ENCODE measurements at regions not wholly inside any gene's neighbourhood (a gene's known extent, or its start where the extent isn't known, plus 50 kb on each side); places are given as distances from the start of the nearest gene placed in this dataset.

- no peak overlapping the region for H3K4me3 ChIP-seq (ENCODE audit: low read length)
- H3K27ac ChIP-seq (ENCODE audit: low read length): no peak overlapping the region
- H3K9me3 ChIP-seq (ENCODE audit: low read length): no peaks in the 10 kb centered on the region
- no TSS peak for BruUV-seq (replicated peaks)
- H3K79me2 ChIP-seq (ENCODE audit: low read length): no peaks in the 10 kb centered on the region
- no peak overlapping the region for H3K9ac ChIP-seq (ENCODE audit: low read length)
- intact Hi-C loops (cut with micrococcal nuclease): no loop called here
- DNase-seq: no peak
- no peaks in the 10 kb centered on the region for H3K9me2 ChIP-seq (replicated peaks; ENCODE audit: low read length)
- H3K4me2 ChIP-seq (ENCODE audit: low read length): no peak overlapping the region
- H3K27me3 ChIP-seq (ENCODE audit: low read length): no peaks in the 10 kb centered on the region
- H2AFZ ChIP-seq (ENCODE audit: low read length): no peak overlapping the region
- CTCF ChIA-PET: no interaction called here
- peaks cover 6% of the 10 kb centered on the region; the same call in 1 of the 2 replicates for H3K4me1 ChIP-seq (ENCODE audit: insufficient read depth, low read length)
- POLR2A ChIA-PET (ENCODE audit: unreplicated experiment): no interaction called here
- H4K20me1 ChIP-seq (ENCODE audit: low read length): no peaks in the 10 kb centered on the region
- no peaks in the 10 kb centered on the region for H3K36me3 ChIP-seq (ENCODE audit: low read depth, low read length)
- ATAC-seq: no peak
- TF ChIP-seq CTCF (conservative IDR thresholded peaks at IDR 0.05; ENCODE audit: low read depth, low read length): no peak
- no peak for TF ChIP-seq EZH2 (IDR thresholded peaks at IDR 0.05; ENCODE audit: low read length, unreplicated experiment)
- no peak for TF ChIP-seq EZH2phosphoT487 (IDR thresholded peaks at IDR 0.05; ENCODE audit: borderline replicate concordance, low read length)
- H3F3A ChIP-seq (ENCODE audit: low read length, unreplicated experiment): no peaks in the 10 kb centered on the region
Measured at GRCh38 chr5:158463938-158464337, 605.0 kb upstream of the CLINT1 start.

GRCh38 chr5:158463188-158463587, 604.2 kb upstream of the CLINT1 start:
- DNase-seq (peak; percentile 30), ATAC-seq (no peak)
- intact Hi-C loops (cut with micrococcal nuclease): no loop called here
- H3K9me2 ChIP-seq (replicated peaks; ENCODE audit: low read length): no peaks in the 10 kb centered on the region
- H2AFZ ChIP-seq (ENCODE audit: low read length): no peak overlapping the region
- H3K27ac ChIP-seq (ENCODE audit: low read length): no peak overlapping the region
- no peaks in the 10 kb centered on the region for H3F3A ChIP-seq (ENCODE audit: low read length, unreplicated experiment)
- TF ChIP-seq EZH2 (IDR thresholded peaks at IDR 0.05; ENCODE audit: low read length, unreplicated experiment): no peak
- TF ChIP-seq EZH2phosphoT487 (IDR thresholded peaks at IDR 0.05; ENCODE audit: borderline replicate concordance, low read length): no peak
- no peak for TF ChIP-seq CTCF (conservative IDR thresholded peaks at IDR 0.05; ENCODE audit: low read depth, low read length)
- H3K4me2 ChIP-seq (ENCODE audit: low read length): no peak overlapping the region
- BruUV-seq (replicated peaks): no TSS peak
- H3K4me3 ChIP-seq (ENCODE audit: low read length): no peak overlapping the region
- no peaks in the 10 kb centered on the region for H3K9me3 ChIP-seq (ENCODE audit: low read length)
- H3K4me1 ChIP-seq (ENCODE audit: insufficient read depth, low read length): peaks cover 1% of the 10 kb centered on the region; the same call in 1 of the 2 replicates
- H3K79me2 ChIP-seq (ENCODE audit: low read length): no peaks in the 10 kb centered on the region
- no peak overlapping the region for H3K9ac ChIP-seq (ENCODE audit: low read length)
- no peaks in the 10 kb centered on the region for H3K36me3 ChIP-seq (ENCODE audit: low read depth, low read length)
- ChIA-PET CTCF (no interaction called here), POLR2A (ENCODE audit: unreplicated experiment) (no interaction called here)
- no peaks in the 10 kb centered on the region for H4K20me1 ChIP-seq (ENCODE audit: low read length)
- no peaks in the 10 kb centered on the region for H3K27me3 ChIP-seq (ENCODE audit: low read length)

DNA sequence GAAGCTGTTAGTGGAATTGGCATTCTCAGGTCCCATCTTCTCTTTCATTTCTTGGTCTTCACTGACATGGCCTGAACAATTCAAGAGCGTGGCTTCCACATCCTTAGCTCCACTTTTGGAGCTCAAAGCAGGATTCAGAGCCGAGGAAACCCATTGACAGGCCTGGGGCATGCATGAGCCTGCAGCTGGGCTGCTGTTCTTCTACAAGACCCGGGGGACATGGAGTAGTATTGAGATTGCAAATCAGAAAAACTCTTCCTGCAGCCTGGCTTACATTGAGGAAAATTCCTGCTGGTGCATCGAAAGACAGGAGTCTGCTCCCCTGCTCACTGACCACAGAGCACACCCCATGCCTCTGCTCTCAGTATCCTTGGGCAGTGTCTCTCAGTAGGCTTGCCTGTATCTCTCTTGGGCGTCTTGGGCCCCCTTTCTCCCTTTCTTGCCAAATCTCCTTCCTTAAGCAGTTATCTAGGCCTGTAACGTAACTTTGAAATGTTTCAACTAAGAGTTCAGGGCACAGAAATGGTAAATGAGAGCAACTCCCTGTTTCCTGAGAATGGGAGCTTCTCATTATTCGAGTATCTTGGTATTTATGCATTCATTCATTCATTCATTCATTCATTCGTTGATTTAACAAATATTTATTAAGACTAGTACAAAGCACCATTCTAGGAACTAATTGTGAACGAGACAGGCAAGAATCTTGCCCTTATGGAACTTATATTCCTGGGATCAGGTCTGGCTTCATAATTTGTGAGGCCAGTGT, 603.6 kb upstream of the CLINT1 start:
- Histone ChIP-seq H3K79me2 (ENCODE audit: low read length) (no peaks in the 10 kb centered on the region), H3K4me3 (ENCODE audit: low read length) (no peak overlapping the region), H3K9me3 (ENCODE audit: low read length) (no peaks in the 10 kb centered on the region), H3K4me2 (ENCODE audit: low read length) (no peak overlapping the region), H3K27ac (ENCODE audit: low read length) (no peak overlapping the region), H3K4me1 (ENCODE audit: insufficient read depth, low read length) (no peaks in the 10 kb centered on the region), H4K20me1 (ENCODE audit: low read length) (no peaks in the 10 kb centered on the region), H3K9ac (ENCODE audit: low read length) (no peak overlapping the region), H3K9me2 (replicated peaks; ENCODE audit: low read length) (no peaks in the 10 kb centered on the region), H2AFZ (ENCODE audit: low read length) (no peak overlapping the region), H3K27me3 (ENCODE audit: low read length) (no peaks in the 10 kb centered on the region), H3F3A (ENCODE audit: low read length, unreplicated experiment) (no peaks in the 10 kb centered on the region), H3K36me3 (ENCODE audit: low read depth, low read length) (no peaks in the 10 kb centered on the region)
- TF ChIP-seq EZH2 (IDR thresholded peaks at IDR 0.05; ENCODE audit: low read length, unreplicated experiment) (no peak), CTCF (conservative IDR thresholded peaks at IDR 0.05; ENCODE audit: low read depth, low read length) (no peak), EZH2phosphoT487 (IDR thresholded peaks at IDR 0.05; ENCODE audit: borderline replicate concordance, low read length) (no peak)
- ChIA-PET POLR2A (ENCODE audit: unreplicated experiment) (no interaction called here), CTCF (no interaction called here)
- BruUV-seq (replicated peaks): no TSS peak
- ATAC-seq (no peak), DNase-seq (no peak)
- intact Hi-C loops (cut with micrococcal nuclease): no loop called here

All from PC-3 (cell line).